HG03457 (cell line): ENCODE measurements at regions not wholly inside any gene's neighbourhood (a gene's known extent, or its start where the extent isn't known, plus 50 kb on each side); places are given as distances from the start of the nearest gene placed in this dataset.

Source experiments
- ATAC-seq: cut with Tn5 transposase; IDR thresholded peaks from one replicate; pipeline ENCODE4 v1.9.1; 2021; ENCODE audit warnings: moderate number of reproducible peaks; ENCODE audit not compliant: unreplicated experiment

GRCh38 chr12:125303337-125303736 lies 238.1 kb downstream of the AACS start:
- no peak for ATAC-seq

GRCh38 chr12:125304029-125304428 lies 238.8 kb downstream of the AACS start:
- ATAC-seq: no peak

GRCh38 chr12:125305231-125305630 lies 240.0 kb downstream of the AACS start:
- ATAC-seq: no peak

GRCh38 chr12:125310461-125310860 lies 245.2 kb downstream of the AACS start:
- no peak for ATAC-seq

GRCh38 chr12:125311050-125311449 lies 245.8 kb downstream of the AACS start:
- no peak for ATAC-seq

GRCh38 chr12:125312471-125312870 lies 247.2 kb downstream of the AACS start:
- no peak for ATAC-seq

- no peak for ATAC-seq
These were observed 249.0 kb downstream of the AACS start for GRCh38 chr12:125314051-125314755.

GRCh38 chr12:125315771-125316170 lies 250.5 kb downstream of the AACS start:
- no peak for ATAC-seq

GRCh38 chr12:125320177-125320576 lies 254.9 kb downstream of the AACS start:
- ATAC-seq: no peak

- ATAC-seq: no peak
These were observed 259.7 kb downstream of the AACS start for GRCh38 chr12:125324861-125325490.

GRCh38 chr12:125329239-125330102 lies 264.2 kb downstream of the AACS start:
- ATAC-seq: no peak

GRCh38 chr12:125330645-125331341 lies 265.6 kb downstream of the AACS start:
- ATAC-seq: no peak

GRCh38 chr12:125331342-125332052 lies 266.3 kb downstream of the AACS start:
- no peak for ATAC-seq

GRCh38 chr12:125332900-125333299 lies 267.7 kb downstream of the AACS start:
- no peak for ATAC-seq

- no peak for ATAC-seq
These were observed 271.0 kb downstream of the AACS start for GRCh38 chr12:125336246-125336645.

GRCh38 chr12:125340791-125341190 lies 275.6 kb downstream of the AACS start:
- no peak for ATAC-seq

GRCh38 chr12:125341422-125341821 lies 276.2 kb downstream of the AACS start:
- ATAC-seq: no peak

- ATAC-seq: no peak
These were observed 278.4 kb downstream of the AACS start for GRCh38 chr12:125343649-125344048.

GRCh38 chr12:125346362-125346761 lies 281.1 kb downstream of the AACS start:
- ATAC-seq: no peak

- ATAC-seq: no peak
These were observed 286.6 kb downstream of the AACS start for GRCh38 chr12:125351788-125352187.
